ENCODE measurements at regions not wholly inside any gene's neighbourhood (a gene's known extent, or its start where the extent isn't known, plus 50 kb on each side); places are given as distances from the start of the nearest gene placed in this dataset.
"Not testable (repeated sequence)": the region's sequence is repeated elsewhere in the genome, so short reads cannot be mapped to it uniquely, and the experiment has no call there.

GRCh38 chrX:87236830-87237440, 280.7 kb upstream of the KLHL4 start:
- peak in 1 of 10 donors; percentile 28 for DNase-seq
- intact Hi-C loops (cut with DNase I): no loop called here

- DNase-seq: no peak
- intact Hi-C loops (cut with DNase I): no loop called here
These were observed 252.1 kb upstream of the KLHL4 start for GRCh38 chrX:87265518-87265917.

- no peak for DNase-seq
- intact Hi-C loops (cut with DNase I): no loop called here
These were observed 245.1 kb upstream of the KLHL4 start for GRCh38 chrX:87272491-87272890.

DNA sequence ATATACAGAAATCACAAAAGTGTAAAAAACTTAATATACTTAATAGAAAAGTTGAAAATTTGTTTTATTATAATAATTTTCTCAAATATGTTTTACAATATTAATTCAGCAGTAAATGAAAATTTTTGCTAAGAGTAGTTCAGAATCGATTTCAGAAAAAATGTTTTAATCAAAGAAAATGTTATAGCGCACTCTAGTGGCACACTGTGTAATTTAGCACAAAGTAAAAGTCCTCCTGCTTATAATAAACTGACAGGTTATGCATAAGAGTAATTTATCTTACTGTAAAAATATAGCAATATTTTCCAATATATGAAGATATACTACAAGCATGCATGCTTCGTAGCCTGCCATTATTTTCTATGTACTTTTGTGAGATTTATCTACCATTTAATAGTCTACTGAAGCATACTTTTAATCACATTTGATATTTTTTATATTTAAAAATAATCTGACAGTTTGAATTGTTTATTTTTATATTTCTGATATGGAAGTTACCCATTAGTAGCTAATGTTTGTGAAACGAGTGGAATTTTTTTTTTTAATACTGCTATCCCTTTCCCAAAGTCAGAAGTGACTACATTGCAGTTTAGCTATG, 217.9 kb upstream of the KLHL4 start:
- DNase-seq: no peak
- intact Hi-C loops (cut with DNase I): loop anchor here (2.0 kb wide), 1 partner anchor 139 kb away; no protein-coding TSS in a partner anchor

GRCh38 chrX:87310780-87311179, 206.8 kb upstream of the KLHL4 start:
- intact Hi-C loops (cut with DNase I): no loop called here
- DNase-seq: no peak

DNA sequence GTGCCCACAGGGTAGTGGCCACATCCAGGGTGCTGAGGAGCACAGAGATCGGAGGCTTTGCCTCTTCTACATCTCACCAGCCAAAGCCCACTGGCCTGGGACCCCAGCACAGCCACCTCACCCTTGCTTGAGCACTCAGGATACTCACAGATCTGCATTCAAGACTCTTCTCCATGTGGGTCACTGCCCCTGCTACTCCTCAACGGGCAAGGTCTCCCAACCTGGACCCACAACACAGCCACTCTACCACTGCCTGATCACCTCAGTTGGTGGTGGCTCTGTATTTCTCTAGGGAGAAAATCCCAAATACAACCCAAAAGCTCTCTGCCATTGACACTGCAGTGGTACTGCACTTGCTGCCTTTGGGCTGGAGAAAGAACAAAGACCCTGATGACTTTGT, 190.3 kb upstream of the KLHL4 start:
- DNase-seq: no peak
- intact Hi-C loops (cut with DNase I): no loop called here

- intact Hi-C loops (cut with DNase I): no loop called here
These were observed 180.3 kb upstream of the KLHL4 start for GRCh38 chrX:87337267-87337666.

GRCh38 chrX:87338510-87338909, 179.1 kb upstream of the KLHL4 start:
- intact Hi-C loops (cut with DNase I): loop anchor here (1.0 kb wide), 1 partner anchor 326 kb away; no protein-coding TSS in a partner anchor
- DNase-seq: no peak

More at GRCh38 chrX:87337267-87337666, 180.3 kb upstream of the KLHL4 start:
- DNase-seq: no peak

- no peak for DNase-seq
These were observed 146.7 kb upstream of the KLHL4 start for GRCh38 chrX:87370865-87371264.

GRCh38 chrX:87374324-87374723, 143.3 kb upstream of the KLHL4 start:
- no peak for DNase-seq
- intact Hi-C loops (cut with DNase I): no loop called here

More at GRCh38 chrX:87370865-87371264, 146.7 kb upstream of the KLHL4 start:
- intact Hi-C loops (cut with DNase I): no loop called here

GRCh38 chrX:87376896-87377295, 140.7 kb upstream of the KLHL4 start:
- intact Hi-C loops (cut with DNase I): no loop called here
- no peak for DNase-seq

DNA sequence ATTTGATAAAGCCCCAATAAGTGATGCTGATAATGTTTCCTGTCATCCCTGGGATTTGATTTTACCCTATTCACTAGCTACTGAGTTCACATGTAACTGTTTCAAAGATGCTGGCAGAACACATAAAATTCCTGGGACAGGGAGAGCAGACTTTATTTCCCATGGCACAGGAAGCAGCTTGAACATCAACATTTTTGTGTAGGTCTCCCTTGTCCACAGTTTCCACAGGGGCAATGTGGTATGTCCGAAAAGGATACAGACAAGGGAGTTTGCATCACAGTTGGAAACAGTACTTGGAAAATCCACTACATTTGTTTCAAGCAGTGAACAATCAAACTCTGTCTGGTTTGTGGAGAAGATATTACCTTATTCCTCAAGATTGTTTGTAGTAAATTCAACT, 129.2 kb upstream of the KLHL4 start:
- intact Hi-C loops (cut with DNase I): no loop called here
- DNase-seq: no peak

DNA sequence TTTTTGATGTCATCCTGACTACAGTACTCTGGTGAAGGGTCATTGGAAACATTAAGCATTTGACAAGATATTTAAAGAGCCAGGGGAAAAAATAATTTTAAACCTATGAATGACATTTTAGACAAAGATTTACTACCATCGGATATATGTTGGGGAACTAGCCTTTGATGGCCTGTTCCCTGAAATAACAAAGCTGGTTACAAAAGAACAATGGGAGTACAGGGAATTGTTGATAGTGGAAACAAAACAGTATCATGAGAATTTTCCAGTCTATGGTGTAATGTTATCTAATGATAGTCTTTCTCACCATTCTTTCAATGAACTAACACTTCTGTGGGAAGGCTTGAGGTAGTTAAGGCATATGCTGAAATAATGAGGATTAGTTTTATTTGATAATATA, 125.9 kb upstream of the KLHL4 start:
- intact Hi-C loops (cut with DNase I): no loop called here
- no peak for DNase-seq

DNA sequence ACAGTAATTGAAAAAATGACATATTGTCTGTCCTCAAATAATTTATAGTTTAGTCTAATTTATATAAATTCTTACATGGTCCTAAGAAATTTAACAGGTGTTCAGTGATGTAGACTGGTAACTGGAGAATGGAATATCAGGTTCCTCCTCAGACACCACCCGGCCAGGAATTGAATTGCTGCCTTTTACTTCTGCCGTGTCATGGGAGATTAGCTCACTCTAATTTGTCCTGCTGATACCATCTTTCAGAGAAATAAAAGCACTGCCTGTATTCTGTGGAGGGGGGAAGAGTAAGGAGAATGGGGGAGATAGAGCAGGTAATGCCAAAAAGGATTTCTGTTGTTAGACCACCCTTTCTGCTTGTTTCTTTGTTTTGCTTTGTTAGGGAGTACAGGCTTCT, 125.2 kb upstream of the KLHL4 start:
- DNase-seq: no peak
- intact Hi-C loops (cut with DNase I): no loop called here

DNA sequence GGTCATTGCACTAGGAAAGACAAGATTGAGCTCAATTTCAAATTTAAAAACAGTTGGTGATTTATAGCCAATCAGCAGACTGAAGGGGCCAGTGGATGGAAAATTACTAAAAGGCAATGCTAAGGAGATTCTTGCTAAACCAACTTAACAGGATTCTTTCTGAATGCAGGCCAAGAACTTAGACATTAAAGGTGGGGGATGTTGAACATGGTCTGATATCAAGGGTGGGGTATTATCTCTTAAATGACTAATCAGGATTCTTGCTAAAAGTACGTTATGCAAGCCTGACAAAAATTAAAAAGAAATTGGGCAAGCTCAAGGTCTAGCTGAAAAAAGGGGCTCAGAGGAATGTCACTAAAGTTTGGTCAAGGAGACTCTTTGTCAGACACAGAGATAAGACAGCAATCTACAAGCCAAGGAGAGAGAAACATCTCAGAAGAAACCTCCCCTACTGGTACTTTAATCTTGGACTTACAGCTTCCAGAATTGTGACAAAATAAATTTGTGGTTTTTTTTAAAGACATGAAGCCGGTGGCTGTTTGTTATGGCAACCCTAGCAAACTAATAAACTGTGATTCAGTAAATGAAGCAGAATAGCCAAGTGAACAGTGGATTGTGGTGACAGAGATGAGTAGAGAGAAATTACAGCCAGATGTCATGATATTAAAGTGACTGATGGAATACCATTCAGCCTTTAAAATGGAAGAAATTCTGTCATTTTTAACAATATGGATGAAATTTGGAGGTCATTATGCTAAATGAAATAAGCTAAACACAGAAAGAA, 120.3 kb upstream of the KLHL4 start:
- no peak for DNase-seq
- intact Hi-C loops (cut with DNase I): no loop called here

DNA sequence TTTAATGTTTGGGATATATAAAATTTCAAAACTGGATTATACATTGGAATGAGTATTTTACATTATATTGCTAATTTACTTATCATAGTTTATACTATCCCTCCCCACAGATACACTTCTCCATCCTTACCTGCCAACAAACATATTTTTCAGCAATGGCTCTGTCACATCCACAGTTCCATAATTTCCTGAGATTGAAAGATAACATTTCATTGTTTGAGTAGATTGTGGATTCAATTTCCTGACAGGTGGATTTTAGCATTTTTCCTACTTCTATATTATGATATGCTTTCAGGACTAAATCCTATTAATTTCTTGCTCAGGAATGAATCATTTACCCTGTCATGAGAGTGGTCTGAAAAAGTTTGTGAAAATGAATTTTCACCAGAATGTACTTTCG, 115.3 kb upstream of the KLHL4 start:
- no peak for DNase-seq
- intact Hi-C loops (cut with DNase I): no loop called here

DNA sequence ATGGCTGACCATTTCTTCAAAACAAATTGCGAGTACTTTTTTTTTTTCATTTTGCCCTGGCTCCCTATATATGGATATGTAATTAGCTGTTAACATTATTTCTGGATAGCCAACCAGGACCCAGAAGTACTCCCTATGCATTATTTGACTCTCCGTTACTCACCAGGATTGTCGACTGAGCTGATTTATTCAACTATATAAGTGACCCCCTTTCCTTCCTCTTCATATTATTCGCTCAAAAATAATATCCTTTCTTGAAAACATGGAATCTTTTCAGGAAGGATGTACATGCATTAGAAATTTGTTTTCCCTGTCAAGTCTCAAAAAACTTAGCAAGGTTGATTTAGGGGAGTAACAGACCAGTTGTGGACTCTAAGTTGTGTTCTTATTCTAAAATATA, 114.1 kb upstream of the KLHL4 start:
- intact Hi-C loops (cut with DNase I): no loop called here
- DNase-seq: no peak

- intact Hi-C loops (cut with DNase I): no loop called here
These were observed 108.3 kb upstream of the KLHL4 start for GRCh38 chrX:87409113-87409841.

DNA sequence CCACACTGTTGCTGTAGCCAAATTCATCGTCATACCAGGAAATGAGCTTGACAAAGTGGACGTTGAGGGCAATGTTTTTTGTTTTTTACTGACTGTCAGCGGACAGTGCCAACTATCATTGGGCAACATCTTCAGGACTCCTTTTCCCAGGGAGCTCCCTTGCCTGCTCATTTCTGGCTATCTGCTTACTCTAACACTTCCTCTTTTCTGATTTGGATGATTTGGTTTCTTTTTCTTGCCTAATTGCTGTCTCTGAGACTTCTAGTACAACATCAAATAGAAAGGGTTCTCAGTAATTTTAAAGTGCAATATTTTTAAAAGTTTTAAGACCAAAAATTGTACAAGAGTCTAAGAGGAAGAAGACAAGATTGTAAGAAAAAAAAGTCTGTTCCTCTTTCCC, 92.0 kb upstream of the KLHL4 start:
- intact Hi-C loops (cut with DNase I): no loop called here
- no peak for DNase-seq

More at GRCh38 chrX:87409113-87409841, 108.3 kb upstream of the KLHL4 start:
- DNase-seq: peak in 5 of 10 donors; percentile 5 to 86 (median 32)

GRCh38 chrX:87434618-87435017, 83.0 kb upstream of the KLHL4 start:
- intact Hi-C loops (cut with DNase I): no loop called here
- no peak for DNase-seq

DNA sequence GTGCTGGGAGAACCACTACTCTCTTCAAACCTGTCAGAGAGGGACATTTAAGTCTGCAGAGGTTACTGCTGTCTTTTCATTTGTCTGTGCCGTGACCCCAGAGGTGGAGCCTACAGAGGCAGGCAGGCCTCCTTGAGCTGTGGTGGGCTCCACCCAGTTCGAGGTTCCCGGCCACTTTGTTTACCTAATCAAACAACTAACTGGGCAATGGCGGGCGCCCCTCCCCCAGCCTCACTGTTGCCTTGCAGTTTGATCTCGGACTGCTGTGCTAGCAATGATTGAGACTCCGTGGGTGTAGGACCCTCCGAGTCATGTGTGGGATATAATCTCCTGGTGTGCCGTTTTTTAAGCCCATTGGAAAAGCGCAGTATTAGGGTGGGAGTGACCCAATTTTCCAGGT, 69.0 kb upstream of the KLHL4 start:
- peak in 1 of 10 donors; percentile 72 for DNase-seq
- intact Hi-C loops (cut with DNase I): not testable (repeated sequence)

Measured in posterior cingulate gyrus (tissue), 11 donors.